ENCODE measurements at regions not wholly inside any gene's neighbourhood (a gene's known extent, or its start where the extent isn't known, plus 50 kb on each side); places are given as distances from the start of the nearest gene placed in this dataset.
A peak's percentile ranks its signal among the peaks of the same experiment; 100 is the strongest.
"Not testable (repeated sequence)": the region's sequence is repeated elsewhere in the genome, so short reads cannot be mapped to it uniquely, and the experiment has no call there.

- no peak for DNase-seq
Measured at GRCh38 chr1:189315035-189315901, 1162.4 kb downstream of the BRINP3 start.

GRCh38 chr1:189323091-189323490, 1154.6 kb downstream of the BRINP3 start:
- no peak for DNase-seq

GRCh38 chr1:189331071-189331470, 1146.6 kb downstream of the BRINP3 start:
- DNase-seq = not testable (repeated sequence)

- no peak for DNase-seq
Measured at GRCh38 chr1:189336115-189337100, 1141.3 kb downstream of the BRINP3 start.

- no peak for DNase-seq
Measured at GRCh38 chr1:189349607-189350006, 1128.1 kb downstream of the BRINP3 start.

- DNase-seq = no peak
Measured at GRCh38 chr1:189350983-189351616, 1126.6 kb downstream of the BRINP3 start.

- DNase-seq = no peak
Measured at GRCh38 chr1:189351960-189352359, 1125.7 kb downstream of the BRINP3 start.

GRCh38 chr1:189356206-189356605, 1121.5 kb downstream of the BRINP3 start:
- no peak for DNase-seq

- DNase-seq = no peak
Measured at GRCh38 chr1:189357317-189357716, 1120.3 kb downstream of the BRINP3 start.

GRCh38 chr1:189369612-189370011, 1108.1 kb downstream of the BRINP3 start:
- DNase-seq = no peak

GRCh38 chr1:189374816-189375215, 1102.8 kb downstream of the BRINP3 start:
- DNase-seq = no peak

- DNase-seq = no peak
Measured at GRCh38 chr1:189405419-189405818, 1072.2 kb downstream of the BRINP3 start.

GRCh38 chr1:189409774-189410173, 1067.9 kb downstream of the BRINP3 start:
- no peak for DNase-seq

GRCh38 chr1:189424746-189425331, 1052.8 kb downstream of the BRINP3 start:
- no peak for DNase-seq

GRCh38 chr1:189429610-189430009, 1048.1 kb downstream of the BRINP3 start:
- DNase-seq = peak; percentile 18

- DNase-seq = no peak
Measured at GRCh38 chr1:189431447-189431846, 1046.2 kb downstream of the BRINP3 start.

GRCh38 chr1:189432753-189433152, 1044.9 kb downstream of the BRINP3 start:
- DNase-seq = no peak

- DNase-seq = peak; percentile 6
Measured at GRCh38 chr1:189434461-189434860, 1043.2 kb downstream of the BRINP3 start.

- no peak for DNase-seq
Measured at GRCh38 chr1:189435398-189435797, 1042.3 kb downstream of the BRINP3 start.

- no peak for DNase-seq
Measured at GRCh38 chr1:189438808-189439207, 1038.9 kb downstream of the BRINP3 start.

GRCh38 chr1:189463166-189463565, 1014.5 kb downstream of the BRINP3 start:
- no peak for DNase-seq

GRCh38 chr1:189496768-189497167, 980.9 kb downstream of the BRINP3 start:
- no peak for DNase-seq

GRCh38 chr1:189499736-189500135, 977.9 kb downstream of the BRINP3 start:
- DNase-seq = no peak
